Mammary epithelial cell (primary cell): ENCODE measurements at regions not wholly inside any gene's neighbourhood (a gene's known extent, or its start where the extent isn't known, plus 50 kb on each side); places are given as distances from the start of the nearest gene placed in this dataset.

Source experiments
- EZH2 ChIP-seq: IDR thresholded peaks from 2 replicates; pipeline ENCODE4 v1.6.1; 2012; ENCODE audit warnings: low read length, inconsistent platforms, borderline replicate concordance
- TF ChIP-seq, protein P1 (sequence below), 2 donors: IDR thresholded peaks in 1 of 2; conservative IDR thresholded peaks in 1 of 2; 2 replicates each; pipeline ENCODE4 v1.5.1; 2011 to 2012; ENCODE audit warnings: inconsistent platforms in 2 of 2, low read length in 2 of 2, mild to moderate bottlenecking in 2 of 2, control low read depth in 1 of 2, low read depth in 1 of 2; ENCODE audit not compliant: insufficient read depth in 1 of 2; ENCODE audit errors: extremely low read depth in 1 of 2

DNA sequence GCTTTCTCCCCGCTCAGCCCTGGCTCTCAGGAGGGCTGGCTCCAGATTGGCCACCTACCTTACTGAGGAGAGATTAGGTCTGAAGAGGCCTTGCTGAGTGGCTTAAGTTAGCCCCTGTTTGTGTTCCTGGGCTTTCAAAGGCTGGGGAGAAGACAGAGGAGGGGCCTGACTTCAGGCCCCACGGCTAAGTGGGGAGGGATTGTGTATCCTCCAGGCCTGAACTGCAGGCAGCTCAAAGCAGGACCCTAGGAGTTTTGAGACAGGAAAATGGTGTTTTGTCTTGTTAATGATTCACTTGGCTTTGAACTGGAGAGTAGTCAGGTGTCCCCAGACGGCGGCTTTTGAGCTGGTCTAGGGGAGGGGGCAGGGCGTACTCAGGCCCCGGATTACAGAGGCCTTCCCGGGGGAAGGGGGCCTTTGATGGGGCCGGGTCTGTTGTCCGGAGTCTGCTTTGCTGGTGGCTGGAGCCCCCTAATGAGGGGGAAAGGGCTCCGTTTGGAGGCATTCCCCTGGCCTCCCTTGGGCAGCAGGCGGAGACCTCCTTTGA lies 162.0 kb upstream of the SMIM23 start:
- TF ChIP-seq, protein P1, sequence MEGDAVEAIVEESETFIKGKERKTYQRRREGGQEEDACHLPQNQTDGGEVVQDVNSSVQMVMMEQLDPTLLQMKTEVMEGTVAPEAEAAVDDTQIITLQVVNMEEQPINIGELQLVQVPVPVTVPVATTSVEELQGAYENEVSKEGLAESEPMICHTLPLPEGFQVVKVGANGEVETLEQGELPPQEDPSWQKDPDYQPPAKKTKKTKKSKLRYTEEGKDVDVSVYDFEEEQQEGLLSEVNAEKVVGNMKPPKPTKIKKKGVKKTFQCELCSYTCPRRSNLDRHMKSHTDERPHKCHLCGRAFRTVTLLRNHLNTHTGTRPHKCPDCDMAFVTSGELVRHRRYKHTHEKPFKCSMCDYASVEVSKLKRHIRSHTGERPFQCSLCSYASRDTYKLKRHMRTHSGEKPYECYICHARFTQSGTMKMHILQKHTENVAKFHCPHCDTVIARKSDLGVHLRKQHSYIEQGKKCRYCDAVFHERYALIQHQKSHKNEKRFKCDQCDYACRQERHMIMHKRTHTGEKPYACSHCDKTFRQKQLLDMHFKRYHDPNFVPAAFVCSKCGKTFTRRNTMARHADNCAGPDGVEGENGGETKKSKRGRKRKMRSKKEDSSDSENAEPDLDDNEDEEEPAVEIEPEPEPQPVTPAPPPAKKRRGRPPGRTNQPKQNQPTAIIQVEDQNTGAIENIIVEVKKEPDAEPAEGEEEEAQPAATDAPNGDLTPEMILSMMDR (conservative IDR thresholded peaks at IDR 0.05 in 1 of 2, IDR thresholded peaks at IDR 0.05 in 1 of 2; ENCODE audit: extremely low read depth in 1 of 2, insufficient read depth in 1 of 2, low read depth in 1 of 2, low read length in 2 of 2), result no peak
- no peak for TF ChIP-seq EZH2
